Prostate gland (tissue), 2 donors: ENCODE measurements at regions not wholly inside any gene's neighbourhood (a gene's known extent, or its start where the extent isn't known, plus 50 kb on each side); places are given as distances from the start of the nearest gene placed in this dataset.

Source experiments
- DNase-seq: peaks from one replicate; pipeline ENCODE4 v3.0.0-alpha.2; 2019; ENCODE audit warnings: low spot score
- H3K27ac ChIP-seq, 2 donors: fragments of 200-600 bp; sonication (generic); 2 replicates each; pipeline ENCODE4 v1.5.1; 2017 to 2019
- H3K27me3 ChIP-seq: fragments of 200-600 bp; sonication (generic); replicated peaks from 2 replicates; pipeline ENCODE4 v1.5.1; 2019; ENCODE audit not compliant: insufficient read depth
- H3K36me3 ChIP-seq, 2 donors: fragments of 200-600 bp; sonication (generic); 1 replicate in 1 of 2; 2 replicates in 1 of 2; pipeline versions ENCODE4 v1.5.1 to v1.8.1; 2017 to 2019
- H3K4me1 ChIP-seq: fragments of 200-600 bp; sonication (generic); replicated peaks from 2 replicates; pipeline ENCODE4 v1.5.1; 2019
- H3K4me3 ChIP-seq, 2 donors: fragments of 200-600 bp; sonication (generic); 2 replicates each; pipeline ENCODE4 v1.5.1; 2017 to 2019
- H3K9me3 ChIP-seq: fragments of 200-600 bp; sonication (generic); 2 replicates; pipeline ENCODE4 v1.5.1; 2017
- POLR2A ChIP-seq: fragments of 450-650 bp; IDR thresholded peaks from one replicate; pipeline ENCODE4 v1.6.1; 2016; ENCODE audit warnings: antibody characterized with exemption, mild to moderate bottlenecking
- POLR2AphosphoS5 ChIP-seq: sonication (generic); formaldehyde crosslinking; IDR thresholded peaks from one replicate; pipeline ENCODE4 v1.6.1; 2017; ENCODE audit warnings: antibody characterized with exemption
- WGBS: methylation state at CpG from one replicate; pipeline ENCODE4 v1.1.5; 2018; 5-methylcytosine and 5-hydroxymethylcytosine counted together
- intact Hi-C: fragments of 100-400 bp; cut with DNase I; formaldehyde crosslinking; loops from one replicate; pipeline ENCODE4 v1.14.2; 2022
- TF ChIP-seq, protein P1 (sequence below), 4 experiments: fragments of 200-600 bp in 2 of 4; fragments of 450-650 bp in 2 of 4; sonication (generic) in 2 of 4; IDR thresholded peaks; 1 replicate in 3 of 4; 2 replicates in 1 of 4; pipeline ENCODE4 v1.5.1; 2016 to 2019; ENCODE audit warnings: antibody characterized with exemption in 4 of 4, mild to moderate bottlenecking in 2 of 4, moderate library complexity in 2 of 4

DNA sequence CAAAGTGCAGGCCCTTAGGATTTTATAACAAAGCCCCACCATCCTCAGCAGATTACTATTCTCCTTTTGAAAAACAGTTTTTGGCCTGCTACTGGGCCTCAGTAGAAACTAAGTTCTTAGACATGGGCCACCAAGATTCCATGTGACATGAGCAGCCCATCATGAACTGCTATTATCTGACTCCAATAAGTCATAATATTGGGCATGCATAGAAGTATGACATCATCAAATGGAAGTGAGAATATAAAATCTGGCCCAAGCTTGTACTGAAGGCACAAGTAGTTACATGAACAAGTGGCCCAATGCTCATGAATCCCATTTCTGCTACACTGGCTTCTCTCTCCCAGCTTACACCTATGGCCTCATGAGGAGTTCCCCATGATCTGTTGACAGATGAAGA lies 404.8 kb downstream of the EPHA5 start:
- H3K27ac ChIP-seq, result no peak overlapping the region
- H3K27me3 ChIP-seq, result no peaks in the 10 kb centered on the region
- no peaks in the 10 kb centered on the region for H3K4me1 ChIP-seq
- TF ChIP-seq, protein P1, sequence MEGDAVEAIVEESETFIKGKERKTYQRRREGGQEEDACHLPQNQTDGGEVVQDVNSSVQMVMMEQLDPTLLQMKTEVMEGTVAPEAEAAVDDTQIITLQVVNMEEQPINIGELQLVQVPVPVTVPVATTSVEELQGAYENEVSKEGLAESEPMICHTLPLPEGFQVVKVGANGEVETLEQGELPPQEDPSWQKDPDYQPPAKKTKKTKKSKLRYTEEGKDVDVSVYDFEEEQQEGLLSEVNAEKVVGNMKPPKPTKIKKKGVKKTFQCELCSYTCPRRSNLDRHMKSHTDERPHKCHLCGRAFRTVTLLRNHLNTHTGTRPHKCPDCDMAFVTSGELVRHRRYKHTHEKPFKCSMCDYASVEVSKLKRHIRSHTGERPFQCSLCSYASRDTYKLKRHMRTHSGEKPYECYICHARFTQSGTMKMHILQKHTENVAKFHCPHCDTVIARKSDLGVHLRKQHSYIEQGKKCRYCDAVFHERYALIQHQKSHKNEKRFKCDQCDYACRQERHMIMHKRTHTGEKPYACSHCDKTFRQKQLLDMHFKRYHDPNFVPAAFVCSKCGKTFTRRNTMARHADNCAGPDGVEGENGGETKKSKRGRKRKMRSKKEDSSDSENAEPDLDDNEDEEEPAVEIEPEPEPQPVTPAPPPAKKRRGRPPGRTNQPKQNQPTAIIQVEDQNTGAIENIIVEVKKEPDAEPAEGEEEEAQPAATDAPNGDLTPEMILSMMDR (IDR thresholded peaks at IDR 0.05), result no peak
- TF ChIP-seq POLR2AphosphoS5, result no peak
- no peak for TF ChIP-seq POLR2A
- no peaks in the 10 kb centered on the region for H3K36me3 ChIP-seq
- no peak overlapping the region for H3K4me3 ChIP-seq
- DNase-seq, result no peak
- no peaks in the 10 kb centered on the region for H3K9me3 ChIP-seq
- intact Hi-C loops, result no loop called here

- H3K27me3 ChIP-seq, result no peaks in the 10 kb centered on the region
- DNase-seq, result no peak
- intact Hi-C loops, result no loop called here
- H3K9me3 ChIP-seq, result no peaks in the 10 kb centered on the region
- TF ChIP-seq POLR2A, result no peak
- TF ChIP-seq, protein P1 (IDR thresholded peaks at IDR 0.05), result no peak
- no peak for TF ChIP-seq POLR2AphosphoS5
- WGBS, result 48% methylated on average over 3 of the region's 3 CpGs
- no peak overlapping the region for H3K27ac ChIP-seq
- H3K36me3 ChIP-seq, result no peaks in the 10 kb centered on the region
- no peak overlapping the region for H3K4me3 ChIP-seq
- H3K4me1 ChIP-seq, result no peaks in the 10 kb centered on the region
Measured at GRCh38 chr4:65259296-65259695, 411.0 kb downstream of the EPHA5 start.

DNA sequence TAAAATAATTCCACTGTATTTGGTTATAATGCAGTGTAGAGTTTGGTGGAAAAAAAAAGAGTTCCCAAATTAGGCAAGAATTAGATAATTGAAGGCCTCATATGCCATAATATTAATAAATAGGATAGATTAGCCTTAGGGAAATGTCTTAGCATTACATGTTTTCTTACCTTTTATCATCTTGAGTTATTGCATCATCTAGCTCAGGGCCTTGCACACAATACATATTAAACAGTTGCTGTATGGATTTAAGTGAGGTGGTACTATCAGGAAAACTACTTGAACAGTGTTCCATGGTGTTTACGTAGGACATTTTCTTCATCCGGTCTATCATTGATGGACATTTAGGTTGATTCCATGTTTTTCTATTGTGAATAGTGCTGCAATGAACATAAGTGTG lies 419.4 kb downstream of the EPHA5 start:
- H3K9me3 ChIP-seq, result no peaks in the 10 kb centered on the region
- intact Hi-C loops, result no loop called here
- no peak for DNase-seq
- no peaks in the 10 kb centered on the region for H3K36me3 ChIP-seq
- no peaks in the 10 kb centered on the region for H3K27me3 ChIP-seq
- no peak overlapping the region for H3K4me3 ChIP-seq
- H3K4me1 ChIP-seq, result no peaks in the 10 kb centered on the region
- TF ChIP-seq POLR2AphosphoS5 (no peak), POLR2A (no peak)
- TF ChIP-seq, protein P1 (IDR thresholded peaks at IDR 0.05), result no peak
- H3K27ac ChIP-seq, result no peak overlapping the region
- 93% methylated on average over 2 of the region's 2 CpGs for WGBS

DNA sequence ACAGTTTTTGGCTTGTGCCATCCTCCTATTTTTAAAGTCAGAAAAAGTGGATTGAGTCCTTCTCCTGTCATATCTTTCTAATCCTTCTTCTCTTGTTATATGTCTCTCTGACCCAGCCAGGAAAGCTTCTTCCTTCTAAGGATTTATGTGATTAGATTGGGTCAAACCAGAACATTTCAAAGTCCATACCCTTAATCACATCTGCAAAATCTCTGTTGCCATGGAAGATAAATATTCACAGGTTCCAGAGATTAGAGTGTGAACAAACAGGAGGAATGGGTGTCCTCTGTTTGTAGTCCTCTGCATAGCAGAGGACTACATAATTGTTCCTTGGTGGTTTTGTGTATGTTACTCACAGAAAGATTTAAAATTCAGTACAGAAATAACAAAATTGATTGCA lies 421.2 kb downstream of the EPHA5 start:
- DNase-seq, result no peak
- Histone ChIP-seq H3K27me3 (no peaks in the 10 kb centered on the region), H3K4me3 (no peak overlapping the region), H3K4me1 (no peaks in the 10 kb centered on the region), H3K36me3 (no peaks in the 10 kb centered on the region), H3K27ac (no peak overlapping the region), H3K9me3 (no peaks in the 10 kb centered on the region)
- TF ChIP-seq POLR2AphosphoS5 (no peak), POLR2A (no peak)
- TF ChIP-seq, protein P1 (IDR thresholded peaks at IDR 0.05), result no peak
- intact Hi-C loops, result no loop called here

DNA sequence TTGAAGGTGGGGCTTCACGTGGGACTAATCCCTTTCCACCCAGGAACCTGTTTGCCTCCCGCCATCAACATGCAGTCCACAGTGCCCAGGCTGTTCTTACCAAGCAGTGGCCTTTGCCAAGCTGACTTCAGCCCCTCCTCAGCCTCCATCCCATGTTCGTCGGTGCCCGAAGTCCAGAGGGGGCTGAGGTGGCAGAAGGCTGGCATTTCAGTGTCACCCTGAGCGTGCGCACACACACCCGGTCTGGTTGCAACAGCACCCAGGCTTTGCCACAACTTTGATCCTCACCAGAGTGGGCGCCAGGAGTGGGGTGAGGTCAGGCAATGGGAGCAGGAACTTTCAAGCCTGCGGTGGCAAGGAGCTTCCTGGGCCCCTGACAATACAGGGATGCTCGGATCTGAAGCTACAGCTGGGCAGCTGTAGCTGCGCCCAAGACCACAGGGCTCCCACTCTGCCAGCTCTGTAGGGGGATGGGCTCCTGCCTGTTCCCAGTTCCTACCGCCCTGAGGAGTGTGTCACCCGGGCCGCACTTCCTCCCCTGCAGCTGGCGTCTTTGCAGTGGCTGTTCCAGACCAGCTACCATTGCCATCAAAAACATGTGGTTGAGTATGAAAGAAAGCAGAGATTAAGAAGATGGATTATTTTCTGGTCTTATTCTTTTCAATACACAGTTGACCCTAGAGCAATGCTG lies 428.0 kb downstream of the EPHA5 start:
- DNase-seq, result no peak
- Histone ChIP-seq H3K27me3 (no peaks in the 10 kb centered on the region), H3K4me3 (no peak overlapping the region), H3K36me3 (no peaks in the 10 kb centered on the region), H3K9me3 (no peaks in the 10 kb centered on the region), H3K4me1 (no peaks in the 10 kb centered on the region), H3K27ac (no peak overlapping the region)
- intact Hi-C loops, result no loop called here
- TF ChIP-seq POLR2A (no peak), POLR2AphosphoS5 (no peak)
- TF ChIP-seq, protein P1 (IDR thresholded peaks at IDR 0.05), result no peak
- 96% methylated on average over 16 of the region's 16 CpGs for WGBS
